IMR-90 (cell line): ENCODE measurements at regions not wholly inside any gene's neighbourhood (a gene's known extent, or its start where the extent isn't known, plus 50 kb on each side); places are given as distances from the start of the nearest gene placed in this dataset.

Experiments
- ATAC-seq: fragments of 200-7000 bp; cut with Tn5 transposase; 2 replicates; pipeline ENCODE4 v1.9.1; 2020; ENCODE audit warnings: low read depth, mild to moderate bottlenecking, moderate library complexity
- BruUV-seq: library from RNA; stranded (reverse); fragments of 400-500 nt; replicated peaks from 2 replicates; lab custom pipeline; 2021; lab: Mats Ljungman, UMichigan
- CTCF ChIA-PET: fragments of 300-600 bp; formaldehyde crosslinking; extraction: SDS; loops from one replicate; lab custom pipeline; 2021; ENCODE audit warnings: antibody characterized with exemption; lab: Yijun Ruan, JAX
- POLR2A ChIA-PET: fragments of 300-600 bp; sonication (Branson Sonifier 250); formaldehyde crosslinking; loops from one replicate; lab custom pipeline; 2022; ENCODE audit warnings: antibody characterized with exemption; ENCODE audit not compliant: unreplicated experiment; lab: Charles Lee
- DNase-seq: peaks from one replicate; pipeline ENCODE4 v3.0.0; 2013
- H2AFZ ChIP-seq: replicated peaks from 2 replicates; pipeline ENCODE3; 2013; ENCODE audit warnings: low read length, mild to moderate bottlenecking; ENCODE audit not compliant: poor library complexity
- H2AK5ac ChIP-seq: 2 replicates; pipeline ENCODE4 v1.6.1; 2013; ENCODE audit warnings: low read depth, low read length, inconsistent platforms
- H2AK9ac ChIP-seq: replicated peaks from 2 replicates; pipeline ENCODE3; 2013; ENCODE audit warnings: mild to moderate bottlenecking, low read depth, low read length, moderate library complexity; ENCODE audit not compliant: poor library complexity
- H2BK120ac ChIP-seq: 2 replicates; pipeline ENCODE4 v1.6.1; 2013; ENCODE audit warnings: low read depth, low read length, inconsistent platforms
- H2BK15ac ChIP-seq: 3 replicates; pipeline ENCODE4 v1.6.1; 2013; ENCODE audit warnings: low read depth, low read length, inconsistent platforms
- H2BK20ac ChIP-seq: 2 replicates; pipeline ENCODE4 v1.6.1; 2013; ENCODE audit warnings: low read depth, mild to moderate bottlenecking, inconsistent platforms, low read length, moderate library complexity
- H2BK5ac ChIP-seq: 2 replicates; pipeline ENCODE4 v1.6.1; 2013; ENCODE audit warnings: mild to moderate bottlenecking, low read depth, low read length, inconsistent platforms; ENCODE audit not compliant: poor library complexity, severe bottlenecking
- H3K14ac ChIP-seq: replicated peaks from 2 replicates; pipeline ENCODE4 v1.6.1; 2013; ENCODE audit warnings: low read depth, low read length, inconsistent platforms
- H3K18ac ChIP-seq: 2 replicates; pipeline ENCODE4 v1.6.1; 2013; ENCODE audit warnings: low read depth, low read length, control low read depth
- H3K23ac ChIP-seq: 2 replicates; pipeline ENCODE4 v1.6.1; 2013; ENCODE audit warnings: low read depth, low read length, inconsistent platforms
- H3K27ac ChIP-seq: 2 replicates; pipeline ENCODE4 v1.5.1; 2013; ENCODE audit warnings: mild to moderate bottlenecking, control low read depth, low read length; ENCODE audit not compliant: insufficient read depth
- H3K27me3 ChIP-seq: 2 replicates; pipeline ENCODE4 v1.6.1; 2013; ENCODE audit warnings: low read length; ENCODE audit not compliant: control insufficient read depth, insufficient read depth
- H3K36me3 ChIP-seq: 2 replicates; pipeline ENCODE4 v1.6.1; 2013; ENCODE audit warnings: low read length, mixed read lengths; ENCODE audit not compliant: control insufficient read depth, insufficient read depth
- H3K4ac ChIP-seq: 2 replicates; pipeline ENCODE4 v1.6.1; 2013; ENCODE audit warnings: low read depth, low read length, inconsistent platforms
- H3K4me1 ChIP-seq: 2 replicates; pipeline ENCODE4 v1.6.1; 2013; ENCODE audit warnings: low read length, mixed read lengths; ENCODE audit not compliant: control insufficient read depth, insufficient read depth
- H3K4me2 ChIP-seq: 2 replicates; pipeline ENCODE4 v1.6.1; 2013; ENCODE audit warnings: low read depth, mild to moderate bottlenecking, control low read depth, low read length, moderate library complexity
- H3K4me3 ChIP-seq: 2 replicates; pipeline ENCODE4 v1.5.1; 2013; ENCODE audit warnings: low read depth, mild to moderate bottlenecking, control low read depth, low read length, moderate library complexity; ENCODE audit not compliant: insufficient read depth
- H3K56ac ChIP-seq: 2 replicates; pipeline ENCODE4 v1.6.1; 2013; ENCODE audit warnings: low read length, inconsistent platforms; ENCODE audit not compliant: insufficient read depth; ENCODE audit errors: extremely low read depth
- H3K79me1 ChIP-seq, 2 experiments: 2 replicates each; pipeline ENCODE4 v1.6.1; 2013; ENCODE audit warnings: low read length in 2 of 2, inconsistent platforms in 1 of 2, low read depth in 1 of 2
- H3K9ac ChIP-seq: 2 replicates; pipeline ENCODE4 v1.6.1; 2013; ENCODE audit warnings: low read depth, low read length, control low read depth
- H3K9me1 ChIP-seq: 2 replicates; pipeline ENCODE4 v1.6.1; 2013; ENCODE audit warnings: low read length, inconsistent platforms; ENCODE audit not compliant: insufficient read depth
- H3K9me3 ChIP-seq: 2 replicates; pipeline ENCODE4 v1.6.1; 2013; ENCODE audit warnings: low read length; ENCODE audit not compliant: control insufficient read depth, insufficient read depth
- H4K20me1 ChIP-seq: 2 replicates; pipeline ENCODE4 v1.6.1; 2013; ENCODE audit warnings: low read length, inconsistent platforms; ENCODE audit not compliant: insufficient read depth
- H4K5ac ChIP-seq: 2 replicates; pipeline ENCODE4 v1.6.1; 2013; ENCODE audit warnings: mild to moderate bottlenecking, low read depth, low read length, control low read depth
- H4K8ac ChIP-seq, 2 experiments: 2 replicates each; pipeline ENCODE4 v1.6.1; 2013; ENCODE audit warnings: low read depth in 2 of 2, low read length in 2 of 2, control low read depth in 1 of 2, inconsistent platforms in 1 of 2
- H4K91ac ChIP-seq: 2 replicates; pipeline ENCODE4 v1.6.1; 2013; ENCODE audit warnings: low read depth, low read length, inconsistent platforms; ENCODE audit not compliant: insufficient read depth
- CHD1 ChIP-seq: IDR thresholded peaks from 2 replicates; pipeline ENCODE4 v1.6.1; 2012; ENCODE audit warnings: low read depth, low read length, improper control_type of control experiment
- FOS ChIP-seq: fragments of 150-350 bp; IDR thresholded peaks from 2 replicates; pipeline ENCODE4 v1.6.1; 2016; ENCODE audit warnings: low read depth, low read length
- NFE2L2 ChIP-seq: fragments of 150-350 bp; IDR thresholded peaks from 2 replicates; pipeline ENCODE4 v1.6.1; 2016; ENCODE audit warnings: low read depth, mild to moderate bottlenecking, low read length
- RCOR1 ChIP-seq: IDR thresholded peaks from 2 replicates; pipeline ENCODE4 v1.6.1; 2012; ENCODE audit warnings: mild to moderate bottlenecking, low read length, improper control_type of control experiment; ENCODE audit not compliant: insufficient replicate concordance
- RFX5 ChIP-seq: IDR thresholded peaks from 2 replicates; pipeline ENCODE4 v1.8.0; 2012; ENCODE audit warnings: low read depth, mild to moderate bottlenecking, low read length, moderate library complexity
- SMC3 ChIP-seq: fragments of 150-350 bp; IDR thresholded peaks from 2 replicates; pipeline ENCODE4 v1.6.1; 2016; ENCODE audit warnings: low read depth, mild to moderate bottlenecking, antibody characterized with exemption, low read length, moderate library complexity
- WGBS, 2 experiments: methylation state at CpG; one replicate each; pipeline versions ENCODE4 v1.1.5 to v1.1.7; 2013; ENCODE audit warnings: missing lambda C conversion rate in 2 of 2; ENCODE audit not compliant: insufficient read length in 1 of 2; ENCODE audit errors: extremely low coverage in 2 of 2; 5-methylcytosine and 5-hydroxymethylcytosine counted together
- dilution Hi-C: fragments of 300-500 bp; cut with HindIII; formaldehyde crosslinking; loops from one replicate; pipeline ENCODE4 v1.14.3; 2018; ENCODE audit warnings: low sequenced_read_pairs; ENCODE audit not compliant: unreplicated experiment
- in situ Hi-C: fragments of 300-500 bp; cut with MboI; formaldehyde crosslinking; loops from 3 replicates; pipeline ENCODE4 v1.14.3; 2019; ENCODE audit warnings: low sequenced_read_pairs, inconsistent platforms, mixed read lengths
- intact Hi-C: fragments of 100-400 bp; cut with micrococcal nuclease; formaldehyde crosslinking; loops from 2 replicates; pipeline ENCODE4 v1.10.0; 2022
- TF ChIP-seq, protein P1 (sequence below): fragments of 150-350 bp; IDR thresholded peaks from 2 replicates; pipeline ENCODE4 v1.6.1; 2017; ENCODE audit warnings: mild to moderate bottlenecking, antibody characterized with exemption, low read length, low read depth

GRCh38 chr3:61334783-61335182 is 83.5 kb upstream of the FHIT start:
- H3K9me1 ChIP-seq, result no peaks in the 10 kb centered on the region
- dilution Hi-C loops (no loop called here), in situ Hi-C loops (no loop called here), intact Hi-C loops (no loop called here)
- no peak for ATAC-seq
- H4K91ac ChIP-seq, result no peak overlapping the region
- ChIA-PET CTCF (no interaction called here), POLR2A (no interaction called here)
- H4K5ac ChIP-seq, result no peak overlapping the region
- H3K4ac ChIP-seq, result no peak overlapping the region
- no peak overlapping the region for H3K56ac ChIP-seq
- H3K9me3 ChIP-seq, result no peaks in the 10 kb centered on the region
- H3K9ac ChIP-seq, result no peak overlapping the region
- H3K18ac ChIP-seq, result no peak overlapping the region
- WGBS, 2 experiments, result no CpG with 5 or more reads among the region's 2 CpGs
- H3K14ac ChIP-seq, result no peak overlapping the region
- TF ChIP-seq FOS, result no peak
- no peak for TF ChIP-seq CHD1
- TF ChIP-seq RFX5, result no peak
- no peak for TF ChIP-seq SMC3
- TF ChIP-seq NFE2L2, result no peak
- TF ChIP-seq, protein P1, sequence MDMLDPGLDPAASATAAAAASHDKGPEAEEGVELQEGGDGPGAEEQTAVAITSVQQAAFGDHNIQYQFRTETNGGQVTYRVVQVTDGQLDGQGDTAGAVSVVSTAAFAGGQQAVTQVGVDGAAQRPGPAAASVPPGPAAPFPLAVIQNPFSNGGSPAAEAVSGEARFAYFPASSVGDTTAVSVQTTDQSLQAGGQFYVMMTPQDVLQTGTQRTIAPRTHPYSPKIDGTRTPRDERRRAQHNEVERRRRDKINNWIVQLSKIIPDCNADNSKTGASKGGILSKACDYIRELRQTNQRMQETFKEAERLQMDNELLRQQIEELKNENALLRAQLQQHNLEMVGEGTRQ, result no peak
- no peak for TF ChIP-seq RCOR1
- H2BK120ac ChIP-seq, result no peak overlapping the region
- H2AK5ac ChIP-seq, result no peak overlapping the region
- no peak overlapping the region for H2AFZ ChIP-seq
- no peak overlapping the region for H3K27ac ChIP-seq
- BruUV-seq, result no TSS peak
- no peak overlapping the region for H2BK15ac ChIP-seq
- H3K79me1 ChIP-seq, result no peaks in the 10 kb centered on the region
- no peak overlapping the region for H2BK5ac ChIP-seq
- DNase-seq, result no peak
- no peak overlapping the region for H3K23ac ChIP-seq
- no peak overlapping the region for H3K4me3 ChIP-seq
- H2AK9ac ChIP-seq, result no peak overlapping the region
- H3K36me3 ChIP-seq, result no peaks in the 10 kb centered on the region
- H3K27me3 ChIP-seq, result no peaks in the 10 kb centered on the region
- H3K4me2 ChIP-seq, result no peak overlapping the region
- H4K20me1 ChIP-seq, result no peaks in the 10 kb centered on the region
- H2BK20ac ChIP-seq, result no peak overlapping the region
- no peaks in the 10 kb centered on the region for H3K4me1 ChIP-seq
- H4K8ac ChIP-seq, result no peak overlapping the region
